ENCODE measurements at regions not wholly inside any gene's neighbourhood (a gene's known extent, or its start where the extent isn't known, plus 50 kb on each side); places are given as distances from the start of the nearest gene placed in this dataset.

DNA sequence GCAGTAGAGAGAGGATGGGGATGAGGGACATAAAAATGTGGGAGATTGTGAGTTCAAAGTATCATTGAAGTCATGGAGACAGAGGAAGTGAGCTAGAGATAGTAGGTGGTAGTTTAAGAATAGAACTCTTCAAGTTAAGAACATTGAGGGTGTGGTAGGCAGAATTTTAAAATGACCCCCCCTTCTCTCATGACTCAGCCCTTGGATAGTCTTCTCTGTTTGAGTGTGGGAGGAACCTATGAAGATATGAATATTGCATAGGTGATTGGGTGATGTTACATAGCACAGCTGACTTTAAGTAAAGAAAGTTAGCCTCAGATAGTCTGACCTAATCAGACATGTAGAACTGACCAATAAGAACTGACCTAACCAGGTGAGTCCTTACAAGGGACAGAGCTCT, 418.6 kb downstream of the FOXO1 start:
- TF ChIP-seq, protein P1, sequence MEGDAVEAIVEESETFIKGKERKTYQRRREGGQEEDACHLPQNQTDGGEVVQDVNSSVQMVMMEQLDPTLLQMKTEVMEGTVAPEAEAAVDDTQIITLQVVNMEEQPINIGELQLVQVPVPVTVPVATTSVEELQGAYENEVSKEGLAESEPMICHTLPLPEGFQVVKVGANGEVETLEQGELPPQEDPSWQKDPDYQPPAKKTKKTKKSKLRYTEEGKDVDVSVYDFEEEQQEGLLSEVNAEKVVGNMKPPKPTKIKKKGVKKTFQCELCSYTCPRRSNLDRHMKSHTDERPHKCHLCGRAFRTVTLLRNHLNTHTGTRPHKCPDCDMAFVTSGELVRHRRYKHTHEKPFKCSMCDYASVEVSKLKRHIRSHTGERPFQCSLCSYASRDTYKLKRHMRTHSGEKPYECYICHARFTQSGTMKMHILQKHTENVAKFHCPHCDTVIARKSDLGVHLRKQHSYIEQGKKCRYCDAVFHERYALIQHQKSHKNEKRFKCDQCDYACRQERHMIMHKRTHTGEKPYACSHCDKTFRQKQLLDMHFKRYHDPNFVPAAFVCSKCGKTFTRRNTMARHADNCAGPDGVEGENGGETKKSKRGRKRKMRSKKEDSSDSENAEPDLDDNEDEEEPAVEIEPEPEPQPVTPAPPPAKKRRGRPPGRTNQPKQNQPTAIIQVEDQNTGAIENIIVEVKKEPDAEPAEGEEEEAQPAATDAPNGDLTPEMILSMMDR (IDR thresholded peaks at IDR 0.05): no peak
- TF ChIP-seq FOXP1 (CRISPR knock-in tag; IDR thresholded peaks at IDR 0.05; ENCODE audit: borderline replicate concordance) (no peak), NR3C1 (CRISPR knock-in tag; conservative IDR thresholded peaks at IDR 0.05; ENCODE audit: low read depth) (no peak)
